Esophagus squamous epithelium (tissue), 4 donors: ENCODE measurements at regions not wholly inside any gene's neighbourhood (a gene's known extent, or its start where the extent isn't known, plus 50 kb on each side); places are given as distances from the start of the nearest gene placed in this dataset.

Experiments used
- POLR2A ChIP-seq, 4 donors: fragments of 450-650 bp; IDR thresholded peaks; one replicate each; pipeline ENCODE4 v1.6.1; 2017; ENCODE audit warnings: antibody characterized with exemption in 4 of 4, mild to moderate bottlenecking in 4 of 4, moderate library complexity in 3 of 4
- TF ChIP-seq, protein P1 (sequence below), 6 experiments: fragments of 450-650 bp in 4 of 6; fragments of 200-600 bp in 2 of 6; sonication (generic) in 2 of 6; IDR thresholded peaks; one replicate each; pipeline ENCODE4 v1.5.1; 2016 to 2019; ENCODE audit warnings: antibody characterized with exemption in 6 of 6, mild to moderate bottlenecking in 4 of 6, moderate library complexity in 4 of 6

GRCh38 chr22:44422746-44423380, 75.2 kb downstream of the RTL6 start:
- TF ChIP-seq, protein P1, sequence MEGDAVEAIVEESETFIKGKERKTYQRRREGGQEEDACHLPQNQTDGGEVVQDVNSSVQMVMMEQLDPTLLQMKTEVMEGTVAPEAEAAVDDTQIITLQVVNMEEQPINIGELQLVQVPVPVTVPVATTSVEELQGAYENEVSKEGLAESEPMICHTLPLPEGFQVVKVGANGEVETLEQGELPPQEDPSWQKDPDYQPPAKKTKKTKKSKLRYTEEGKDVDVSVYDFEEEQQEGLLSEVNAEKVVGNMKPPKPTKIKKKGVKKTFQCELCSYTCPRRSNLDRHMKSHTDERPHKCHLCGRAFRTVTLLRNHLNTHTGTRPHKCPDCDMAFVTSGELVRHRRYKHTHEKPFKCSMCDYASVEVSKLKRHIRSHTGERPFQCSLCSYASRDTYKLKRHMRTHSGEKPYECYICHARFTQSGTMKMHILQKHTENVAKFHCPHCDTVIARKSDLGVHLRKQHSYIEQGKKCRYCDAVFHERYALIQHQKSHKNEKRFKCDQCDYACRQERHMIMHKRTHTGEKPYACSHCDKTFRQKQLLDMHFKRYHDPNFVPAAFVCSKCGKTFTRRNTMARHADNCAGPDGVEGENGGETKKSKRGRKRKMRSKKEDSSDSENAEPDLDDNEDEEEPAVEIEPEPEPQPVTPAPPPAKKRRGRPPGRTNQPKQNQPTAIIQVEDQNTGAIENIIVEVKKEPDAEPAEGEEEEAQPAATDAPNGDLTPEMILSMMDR (IDR thresholded peaks at IDR 0.05) = no peak
- no peak for TF ChIP-seq POLR2A (IDR thresholded peaks at IDR 0.05)
